Retina (tissue), 1 donor: ENCODE measurements at regions not wholly inside any gene's neighbourhood (a gene's known extent, or its start where the extent isn't known, plus 50 kb on each side); places are given as distances from the start of the nearest gene placed in this dataset.
"Not testable (repeated sequence)": the region's sequence is repeated elsewhere in the genome, so short reads cannot be mapped to it uniquely, and the experiment has no call there.

Experiments
- DNase-seq: peaks from one replicate; pipeline ENCODE4 v3.0.0-alpha.2; 2016

GRCh38 chr10:91091780-91092179 is 128.7 kb upstream of the PCGF5 start:
- no peak for DNase-seq

- no peak for DNase-seq
Measured at GRCh38 chr10:91096274-91096673, 124.2 kb upstream of the PCGF5 start.

- no peak for DNase-seq
Measured at GRCh38 chr10:91097313-91097712, 123.2 kb upstream of the PCGF5 start.

- not testable (repeated sequence) for DNase-seq
Measured at GRCh38 chr10:91098021-91098420, 122.4 kb upstream of the PCGF5 start.

GRCh38 chr10:91103384-91104192 is 116.9 kb upstream of the PCGF5 start:
- DNase-seq: peak; percentile 11

- no peak for DNase-seq
Measured at GRCh38 chr10:91104193-91105041, 116.0 kb upstream of the PCGF5 start.

- no peak for DNase-seq
Measured at GRCh38 chr10:91105269-91105668, 115.2 kb upstream of the PCGF5 start.

GRCh38 chr10:91108820-91109219 is 111.6 kb upstream of the PCGF5 start:
- DNase-seq: no peak

- DNase-seq: no peak
Measured at GRCh38 chr10:91111060-91111459, 109.4 kb upstream of the PCGF5 start.

- no peak for DNase-seq
Measured at GRCh38 chr10:91115618-91116390, 104.7 kb upstream of the PCGF5 start.

GRCh38 chr10:91117505-91117904 is 103.0 kb upstream of the PCGF5 start:
- no peak for DNase-seq

GRCh38 chr10:91120348-91120747 is 100.1 kb upstream of the PCGF5 start:
- no peak for DNase-seq

- DNase-seq: no peak
Measured at GRCh38 chr10:91123261-91123660, 97.2 kb upstream of the PCGF5 start.

- no peak for DNase-seq
Measured at GRCh38 chr10:91124016-91124415, 96.4 kb upstream of the PCGF5 start.

- DNase-seq: no peak
Measured at GRCh38 chr10:91126471-91126870, 94.0 kb upstream of the PCGF5 start.

- DNase-seq: no peak
Measured at GRCh38 chr10:91127341-91128082, 93.0 kb upstream of the PCGF5 start.

GRCh38 chr10:91135113-91135512 is 85.3 kb upstream of the PCGF5 start:
- DNase-seq: no peak

GRCh38 chr10:91137011-91137643 is 83.3 kb upstream of the PCGF5 start:
- DNase-seq: no peak

- DNase-seq: no peak
Measured at GRCh38 chr10:91137822-91138221, 82.6 kb upstream of the PCGF5 start.

- no peak for DNase-seq
Measured at GRCh38 chr10:91140995-91141549, 79.4 kb upstream of the PCGF5 start.

- no peak for DNase-seq
Measured at GRCh38 chr10:91144961-91145360, 75.5 kb upstream of the PCGF5 start.

- DNase-seq: no peak
Measured at GRCh38 chr10:91146146-91146545, 74.3 kb upstream of the PCGF5 start.
